ENCODE measurements at regions not wholly inside any gene's neighbourhood (a gene's known extent, or its start where the extent isn't known, plus 50 kb on each side); places are given as distances from the start of the nearest gene placed in this dataset.

- no peak for TF ChIP-seq ZNF462 (CRISPR knock-in tag; IDR thresholded peaks at IDR 0.05)
- TF ChIP-seq CTCF (conservative IDR thresholded peaks at IDR 0.05; ENCODE audit: low read depth in 2 of 2) = no peak
- no peak for TF ChIP-seq POLR2AphosphoS5 (IDR thresholded peaks at IDR 0.05; ENCODE audit: low read depth)
- TF ChIP-seq ETS1 (IDR thresholded peaks at IDR 0.05) = no peak
These were observed 61.9 kb upstream of the RDX start for GRCh38 chr11:110358336-110358735.
